ENCODE measurements at regions not wholly inside any gene's neighbourhood (a gene's known extent, or its start where the extent isn't known, plus 50 kb on each side); places are given as distances from the start of the nearest gene placed in this dataset.

- TF ChIP-seq TSHZ2 (CRISPR knock-in tag; IDR thresholded peaks at IDR 0.05) = no peak
- TF ChIP-seq TCF4 (CRISPR knock-in tag; IDR thresholded peaks at IDR 0.05; ENCODE audit: borderline replicate concordance) = no peak
- TF ChIP-seq ARNTL (CRISPR knock-in tag; IDR thresholded peaks at IDR 0.05; ENCODE audit: borderline replicate concordance, low read depth) = no peak
- TF ChIP-seq ZC3H10 (CRISPR knock-in tag; IDR thresholded peaks at IDR 0.05) = no peak
Observed at GRCh38 chr5:174982485-174982884, 258.1 kb downstream of the MSX2 start (continued).

DNA sequence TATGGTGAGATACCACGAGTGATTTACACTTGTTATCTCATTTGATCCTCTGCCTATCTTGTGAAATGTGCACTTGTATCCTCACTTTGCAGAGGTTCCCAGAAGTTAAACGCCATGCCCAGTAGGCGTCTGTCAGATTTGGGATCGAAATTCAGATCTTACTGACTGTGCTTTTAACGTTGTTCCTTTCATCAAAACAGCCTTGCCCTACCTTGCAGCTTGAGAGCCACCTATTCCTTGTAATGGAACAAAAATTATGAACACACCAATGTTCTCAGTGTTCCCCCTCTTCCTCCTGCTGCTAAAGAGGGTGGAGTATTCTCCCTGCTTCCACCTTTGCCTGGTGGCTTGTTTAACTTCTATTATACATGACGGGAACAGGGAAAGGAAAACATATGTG lies 257.0 kb downstream of the MSX2 start:
- no peak for ATAC-seq
- TF ChIP-seq GLIS3 (CRISPR knock-in tag; IDR thresholded peaks at IDR 0.05) (no peak), CSRNP3 (CRISPR knock-in tag; IDR thresholded peaks at IDR 0.05) (no peak)

DNA sequence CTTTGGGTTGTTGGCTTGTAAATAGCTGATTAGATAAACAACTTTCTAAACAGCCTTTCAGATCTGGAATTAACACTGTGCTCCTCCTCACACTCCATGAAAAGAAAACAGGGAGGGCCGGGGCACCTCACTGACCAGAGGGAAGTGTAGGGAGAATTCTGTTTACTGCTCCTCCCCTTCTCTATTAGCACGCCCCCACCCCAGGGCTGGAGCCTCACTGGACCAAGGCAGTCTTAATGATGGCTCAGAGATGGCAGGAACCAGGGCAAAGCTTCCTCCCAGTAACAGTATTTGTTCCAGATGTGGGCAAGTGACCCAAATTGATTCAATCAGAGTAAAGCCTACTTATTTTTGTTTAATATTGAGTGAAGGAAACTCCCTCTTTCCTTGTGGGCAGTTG lies 256.6 kb downstream of the MSX2 start:
- no peak for ATAC-seq
- no peak for TF ChIP-seq ZFP30 (CRISPR knock-in tag; IDR thresholded peaks at IDR 0.05)

GRCh38 chr5:174972291-174972690 lies 247.9 kb downstream of the MSX2 start:
- TF ChIP-seq, protein P1, sequence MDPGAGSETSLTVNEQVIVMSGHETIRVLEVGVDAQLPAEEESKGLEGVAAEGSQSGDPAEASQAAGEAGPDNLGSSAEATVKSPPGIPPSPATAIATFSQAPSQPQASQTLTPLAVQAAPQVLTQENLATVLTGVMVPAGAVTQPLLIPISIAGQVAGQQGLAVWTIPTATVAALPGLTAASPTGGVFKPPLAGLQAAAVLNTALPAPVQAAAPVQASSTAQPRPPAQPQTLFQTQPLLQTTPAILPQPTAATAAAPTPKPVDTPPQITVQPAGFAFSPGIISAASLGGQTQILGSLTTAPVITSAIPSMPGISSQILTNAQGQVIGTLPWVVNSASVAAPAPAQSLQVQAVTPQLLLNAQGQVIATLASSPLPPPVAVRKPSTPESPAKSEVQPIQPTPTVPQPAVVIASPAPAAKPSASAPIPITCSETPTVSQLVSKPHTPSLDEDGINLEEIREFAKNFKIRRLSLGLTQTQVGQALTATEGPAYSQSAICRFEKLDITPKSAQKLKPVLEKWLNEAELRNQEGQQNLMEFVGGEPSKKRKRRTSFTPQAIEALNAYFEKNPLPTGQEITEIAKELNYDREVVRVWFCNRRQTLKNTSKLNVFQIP (CRISPR knock-in tag; IDR thresholded peaks at IDR 0.05; ENCODE audit: borderline replicate concordance, low read depth) = no peak
- TF ChIP-seq ZC3H10 (CRISPR knock-in tag; IDR thresholded peaks at IDR 0.05) = no peak
- TF ChIP-seq TOX (CRISPR knock-in tag; IDR thresholded peaks at IDR 0.05; ENCODE audit: borderline replicate concordance) = no peak
- TF ChIP-seq ZNF8 (CRISPR knock-in tag; IDR thresholded peaks at IDR 0.05) = no peak
- no peak for ATAC-seq

- ATAC-seq = no peak
Observed at GRCh38 chr5:174971210-174971609, 246.8 kb downstream of the MSX2 start.

More at GRCh38 chr5:174971210-174971609, 246.8 kb downstream of the MSX2 start:
- no peak for TF ChIP-seq CSDC2 (CRISPR knock-in tag; IDR thresholded peaks at IDR 0.05)
- no peak for TF ChIP-seq GLIS3 (CRISPR knock-in tag; IDR thresholded peaks at IDR 0.05)
- no peak for TF ChIP-seq ZNF70 (CRISPR knock-in tag; IDR thresholded peaks at IDR 0.05)
- no peak for TF ChIP-seq OSR1 (CRISPR knock-in tag; IDR thresholded peaks at IDR 0.05)
- no peak for TF ChIP-seq SNAI2 (CRISPR knock-in tag; IDR thresholded peaks at IDR 0.05)
- TF ChIP-seq CSRNP3 (CRISPR knock-in tag; IDR thresholded peaks at IDR 0.05) = no peak
- TF ChIP-seq ISL1 (CRISPR knock-in tag; IDR thresholded peaks at IDR 0.05) = no peak
- TF ChIP-seq ZFP3 (CRISPR knock-in tag; IDR thresholded peaks at IDR 0.05) = no peak
- no peak for TF ChIP-seq ZNF8 (CRISPR knock-in tag; IDR thresholded peaks at IDR 0.05)
- TF ChIP-seq, protein P2, sequence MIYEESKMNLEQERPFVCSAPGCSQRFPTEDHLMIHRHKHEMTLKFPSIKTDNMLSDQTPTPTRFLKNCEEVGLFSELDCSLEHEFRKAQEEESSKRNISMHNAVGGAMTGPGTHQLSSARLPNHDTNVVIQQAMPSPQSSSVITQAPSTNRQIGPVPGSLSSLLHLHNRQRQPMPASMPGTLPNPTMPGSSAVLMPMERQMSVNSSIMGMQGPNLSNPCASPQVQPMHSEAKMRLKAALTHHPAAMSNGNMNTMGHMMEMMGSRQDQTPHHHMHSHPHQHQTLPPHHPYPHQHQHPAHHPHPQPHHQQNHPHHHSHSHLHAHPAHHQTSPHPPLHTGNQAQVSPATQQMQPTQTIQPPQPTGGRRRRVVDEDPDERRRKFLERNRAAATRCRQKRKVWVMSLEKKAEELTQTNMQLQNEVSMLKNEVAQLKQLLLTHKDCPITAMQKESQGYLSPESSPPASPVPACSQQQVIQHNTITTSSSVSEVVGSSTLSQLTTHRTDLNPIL (CRISPR knock-in tag; IDR thresholded peaks at IDR 0.05; ENCODE audit: low read depth) = no peak
- no peak for TF ChIP-seq ARNTL (CRISPR knock-in tag; IDR thresholded peaks at IDR 0.05; ENCODE audit: borderline replicate concordance, low read depth)
- no peak for TF ChIP-seq ZC3H10 (CRISPR knock-in tag; IDR thresholded peaks at IDR 0.05)
- TF ChIP-seq PPARA (CRISPR knock-in tag; IDR thresholded peaks at IDR 0.05; ENCODE audit: borderline replicate concordance) = no peak
- TF ChIP-seq ESRRG (CRISPR knock-in tag; IDR thresholded peaks at IDR 0.05) = no peak
- no peak for TF ChIP-seq RARB (CRISPR knock-in tag; IDR thresholded peaks at IDR 0.05)
- no peak for TF ChIP-seq TSHZ2 (CRISPR knock-in tag; IDR thresholded peaks at IDR 0.05)
